Neural progenitor cell (in vitro differentiated cells): ENCODE measurements at regions not wholly inside any gene's neighbourhood (a gene's known extent, or its start where the extent isn't known, plus 50 kb on each side); places are given as distances from the start of the nearest gene placed in this dataset.

Experiments used
- DNase-seq: peaks from one replicate; pipeline ENCODE4 v3.0.0-alpha.2; 2016; ENCODE audit warnings: low spot score
- H2AFZ ChIP-seq: fragments of 200-600 bp; sonication (generic); replicated peaks from 2 replicates; pipeline ENCODE4 v1.6.1; 2016; ENCODE audit warnings: antibody characterized with exemption
- H3F3A ChIP-seq: fragments of 200-600 bp; sonication (generic); 2 replicates; pipeline ENCODE4 v1.6.1; 2016; ENCODE audit warnings: antibody characterized with exemption, low read depth
- H3K27ac ChIP-seq: fragments of 200-600 bp; sonication (generic); 2 replicates; pipeline ENCODE4 v1.5.1; 2016; ENCODE audit warnings: mild to moderate bottlenecking
- H3K27me3 ChIP-seq: fragments of 200-600 bp; sonication (generic); 2 replicates; pipeline ENCODE4 v1.6.1; 2016; ENCODE audit warnings: mild to moderate bottlenecking, moderate library complexity
- H3K36me3 ChIP-seq: fragments of 200-600 bp; sonication (generic); 2 replicates; pipeline ENCODE4 v1.5.1; 2016
- H3K4me1 ChIP-seq: fragments of 200-600 bp; sonication (generic); 2 replicates; pipeline ENCODE4 v1.6.1; 2016; ENCODE audit warnings: mixed run types
- H3K4me2 ChIP-seq: fragments of 200-600 bp; sonication (generic); 2 replicates; pipeline ENCODE4 v1.6.1; 2016
- H3K4me3 ChIP-seq: fragments of 200-600 bp; sonication (generic); 2 replicates; pipeline ENCODE4 v1.5.1; 2016
- H3K79me2 ChIP-seq: fragments of 200-600 bp; sonication (generic); 2 replicates; pipeline ENCODE4 v1.6.1; 2016; ENCODE audit warnings: low read depth
- H3K9ac ChIP-seq: fragments of 200-600 bp; sonication (generic); 2 replicates; pipeline ENCODE4 v1.6.1; 2016
- H3K9me3 ChIP-seq: fragments of 200-600 bp; sonication (generic); 2 replicates; pipeline ENCODE4 v1.5.1; 2016; ENCODE audit warnings: low read depth
- H4K20me1 ChIP-seq: fragments of 200-600 bp; sonication (generic); 2 replicates; pipeline ENCODE4 v1.6.1; 2016; ENCODE audit warnings: low read depth
- H3K27ac Mint-ChIP-seq: 3 replicates; pipeline ENCODE4 v1.8.0; 2021; ENCODE audit warnings: mixed read lengths
- H3K27me3 Mint-ChIP-seq: 2 replicates; pipeline ENCODE4 v1.8.0; 2022; ENCODE audit warnings: low read depth, mild to moderate bottlenecking, inconsistent platforms, moderate library complexity, mixed read lengths; ENCODE audit not compliant: insufficient read depth
- H3K36me3 Mint-ChIP-seq: 3 replicates; pipeline ENCODE4 v1.8.0; 2021; ENCODE audit warnings: mixed read lengths
- H3K4me1 Mint-ChIP-seq: 3 replicates; pipeline ENCODE4 v1.8.0; 2021; ENCODE audit warnings: mixed read lengths
- H3K4me3 Mint-ChIP-seq: 3 replicates; pipeline ENCODE4 v1.8.0; 2021; ENCODE audit warnings: mild to moderate bottlenecking, moderate library complexity, mixed read lengths
- H3K9me3 Mint-ChIP-seq: 3 replicates; pipeline ENCODE4 v1.8.0; 2020; ENCODE audit warnings: mixed read lengths
- CTCF ChIP-seq: fragments of 200-600 bp; sonication (generic); IDR thresholded peaks from 2 replicates; pipeline ENCODE4 v1.5.1; 2017; ENCODE audit warnings: antibody characterized with exemption, mild to moderate bottlenecking
- EZH2 ChIP-seq: fragments of 200-600 bp; sonication (generic); IDR thresholded peaks from 2 replicates; pipeline ENCODE4 v1.6.1; 2017; ENCODE audit warnings: antibody characterized with exemption, mild to moderate bottlenecking, moderate library complexity
- EZH2phosphoT487 ChIP-seq: fragments of 200-600 bp; sonication (generic); IDR thresholded peaks from 2 replicates; pipeline ENCODE4 v1.6.1; 2017; ENCODE audit warnings: antibody characterized with exemption

- Histone ChIP-seq H2AFZ (no peak overlapping the region), H3K4me1 (no peaks in the 10 kb centered on the region), H4K20me1 (no peaks in the 10 kb centered on the region), H3K36me3 (no peaks in the 10 kb centered on the region), H3K27ac (no peak overlapping the region), H3F3A (no peaks in the 10 kb centered on the region), H3K79me2 (no peaks in the 10 kb centered on the region), H3K27me3 (no peaks in the 10 kb centered on the region), H3K4me2 (no peak overlapping the region), H3K4me3 (no peak overlapping the region), H3K9me3 (no peaks in the 10 kb centered on the region), H3K9ac (no peak overlapping the region)
- TF ChIP-seq EZH2phosphoT487 (no peak), CTCF (no peak), EZH2 (no peak)
- DNase-seq: no peak
- H3K4me3 Mint-ChIP-seq: no peak overlapping the region
- H3K4me1 Mint-ChIP-seq: no peaks in the 10 kb centered on the region
- no peaks in the 10 kb centered on the region for H3K36me3 Mint-ChIP-seq
- H3K27me3 Mint-ChIP-seq: peaks cover 3% of the 10 kb centered on the region
- no peak overlapping the region for H3K27ac Mint-ChIP-seq
- peaks cover 3% of the 10 kb centered on the region for H3K9me3 Mint-ChIP-seq
Observed at GRCh38 chr1:184919892-184920291, 54.4 kb downstream of the NIBAN1 start.

GRCh38 chr1:184915463-184916090, 58.7 kb downstream of the NIBAN1 start:
- Histone ChIP-seq H3K4me2 (no peak overlapping the region), H3K27ac (no peak overlapping the region), H3K9me3 (no peaks in the 10 kb centered on the region), H4K20me1 (no peaks in the 10 kb centered on the region), H3K4me3 (no peak overlapping the region), H2AFZ (no peak overlapping the region), H3F3A (no peaks in the 10 kb centered on the region), H3K27me3 (no peaks in the 10 kb centered on the region), H3K4me1 (no peaks in the 10 kb centered on the region), H3K9ac (no peak overlapping the region), H3K79me2 (no peaks in the 10 kb centered on the region), H3K36me3 (no peaks in the 10 kb centered on the region)
- Mint-ChIP-seq H3K4me3 (no peak overlapping the region), H3K27me3 (peaks cover 3% of the 10 kb centered on the region), H3K27ac (no peak overlapping the region), H3K36me3 (no peaks in the 10 kb centered on the region), H3K4me1 (peaks cover 2% of the 10 kb centered on the region), H3K9me3 (peaks cover 3% of the 10 kb centered on the region)
- no peak for TF ChIP-seq EZH2phosphoT487
- TF ChIP-seq CTCF: no peak
- no peak for TF ChIP-seq EZH2
- DNase-seq: no peak

GRCh38 chr1:184914149-184914548, 60.2 kb downstream of the NIBAN1 start:
- no peaks in the 10 kb centered on the region for H3K36me3 ChIP-seq
- no peaks in the 10 kb centered on the region for H3K27me3 ChIP-seq
- H4K20me1 ChIP-seq: no peaks in the 10 kb centered on the region
- H3K27ac ChIP-seq: no peak overlapping the region
- Mint-ChIP-seq H3K4me3 (no peak overlapping the region), H3K27ac (no peak overlapping the region), H3K27me3 (peaks cover 3% of the 10 kb centered on the region), H3K9me3 (peaks cover 3% of the 10 kb centered on the region), H3K4me1 (peaks cover 2% of the 10 kb centered on the region), H3K36me3 (no peaks in the 10 kb centered on the region)
- TF ChIP-seq CTCF (no peak), EZH2phosphoT487 (no peak)
- H3K9me3 ChIP-seq: no peaks in the 10 kb centered on the region
- no peak overlapping the region for H3K4me2 ChIP-seq
- no peaks in the 10 kb centered on the region for H3K4me1 ChIP-seq
- no peak overlapping the region for H3K9ac ChIP-seq
- H3K4me3 ChIP-seq: no peak overlapping the region
- no peak overlapping the region for H2AFZ ChIP-seq
- no peaks in the 10 kb centered on the region for H3K79me2 ChIP-seq
- H3F3A ChIP-seq: no peaks in the 10 kb centered on the region
- DNase-seq: no peak
